ENCODE measurements at regions not wholly inside any gene's neighbourhood (a gene's known extent, or its start where the extent isn't known, plus 50 kb on each side); places are given as distances from the start of the nearest gene placed in this dataset.

- Mint-ChIP-seq H3K36me3 (ENCODE audit: unreplicated experiment) (no peaks in the 10 kb centered on the region), H3K27me3 (ENCODE audit: unreplicated experiment) (no peaks in the 10 kb centered on the region), H3K4me3 (ENCODE audit: unreplicated experiment) (no peak overlapping the region), H3K9me3 (ENCODE audit: unreplicated experiment) (peaks cover 1% of the 10 kb centered on the region), H3K4me1 (ENCODE audit: low read depth, unreplicated experiment) (peaks cover 2% of the 10 kb centered on the region), H3K27ac (ENCODE audit: unreplicated experiment) (no peak overlapping the region)
- no peak for DNase-seq
- no peak for TF ChIP-seq CTCF (IDR thresholded peaks at IDR 0.05; ENCODE audit: partially characterized antibody, unreplicated experiment)
These were observed 235.4 kb downstream of the EBLN2 start for GRCh38 chr3:73296859-73297258.

GRCh38 chr3:73298243-73299183, 237.1 kb downstream of the EBLN2 start:
- H3K9me3 Mint-ChIP-seq (ENCODE audit: unreplicated experiment): peaks cover 1% of the 10 kb centered on the region
- no peak for TF ChIP-seq CTCF (IDR thresholded peaks at IDR 0.05; ENCODE audit: partially characterized antibody, unreplicated experiment)

GRCh38 chr3:73299184-73299691, 237.8 kb downstream of the EBLN2 start:
- no peaks in the 10 kb centered on the region for H3K36me3 Mint-ChIP-seq (ENCODE audit: unreplicated experiment)
- peaks cover 1% of the 10 kb centered on the region for H3K9me3 Mint-ChIP-seq (ENCODE audit: unreplicated experiment)
- no peak overlapping the region for H3K4me3 Mint-ChIP-seq (ENCODE audit: unreplicated experiment)
- TF ChIP-seq CTCF (IDR thresholded peaks at IDR 0.05; ENCODE audit: partially characterized antibody, unreplicated experiment): no peak
- peaks cover 2% of the 10 kb centered on the region for H3K4me1 Mint-ChIP-seq (ENCODE audit: low read depth, unreplicated experiment)
- H3K27ac Mint-ChIP-seq (ENCODE audit: unreplicated experiment): no peak overlapping the region
- no peak for DNase-seq
- H3K27me3 Mint-ChIP-seq (ENCODE audit: unreplicated experiment): no peaks in the 10 kb centered on the region

More at GRCh38 chr3:73298243-73299183, 237.1 kb downstream of the EBLN2 start:
- H3K36me3 Mint-ChIP-seq (ENCODE audit: unreplicated experiment): no peaks in the 10 kb centered on the region
- H3K27me3 Mint-ChIP-seq (ENCODE audit: unreplicated experiment): no peaks in the 10 kb centered on the region
- no peak overlapping the region for H3K4me3 Mint-ChIP-seq (ENCODE audit: unreplicated experiment)
- H3K4me1 Mint-ChIP-seq (ENCODE audit: low read depth, unreplicated experiment): peaks cover 2% of the 10 kb centered on the region
- no peak overlapping the region for H3K27ac Mint-ChIP-seq (ENCODE audit: unreplicated experiment)
- DNase-seq: no peak

DNA sequence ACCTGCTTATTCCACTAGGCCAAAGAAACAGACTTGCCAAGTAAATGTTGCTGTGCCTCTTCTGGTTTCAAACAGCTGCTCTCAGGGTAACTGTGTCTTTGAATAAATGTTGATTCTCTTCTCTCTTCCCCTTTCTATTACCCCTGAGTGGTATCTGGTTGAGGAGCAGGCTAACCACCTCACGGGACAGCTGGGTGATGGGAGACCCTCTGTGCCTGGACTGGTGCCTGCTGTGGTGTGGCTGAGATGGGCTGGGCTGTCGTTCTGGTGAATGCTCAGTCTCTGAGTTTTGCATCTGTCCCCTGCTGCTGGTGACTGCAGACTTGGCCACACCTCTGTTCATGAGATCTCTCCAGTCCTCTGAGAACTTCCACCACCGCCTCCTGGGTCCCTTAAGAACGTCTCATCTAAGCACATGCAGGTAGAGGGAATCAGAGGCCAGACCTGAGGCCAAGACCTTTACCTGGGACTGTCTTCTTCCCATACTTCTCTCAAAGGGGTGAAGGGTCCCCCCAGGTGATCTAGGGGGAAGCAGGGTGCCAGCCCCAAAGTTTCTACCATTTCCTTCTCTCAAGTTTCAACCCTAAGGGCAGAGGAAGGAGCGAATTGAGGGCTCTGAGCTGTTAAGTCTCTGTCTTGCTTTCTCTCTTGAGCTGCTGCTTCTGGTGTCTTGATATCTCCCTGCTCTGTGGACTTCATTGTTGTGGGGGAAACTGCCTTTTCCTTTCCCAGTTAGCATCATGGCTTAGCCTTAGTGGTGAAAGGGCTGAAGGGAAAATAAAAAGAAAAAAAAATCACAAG, 252.9 kb downstream of the EBLN2 start:
- TF ChIP-seq CTCF (IDR thresholded peaks at IDR 0.05; ENCODE audit: partially characterized antibody, unreplicated experiment): no peak
- H3K27ac Mint-ChIP-seq (ENCODE audit: unreplicated experiment): no peak overlapping the region
- H3K4me3 Mint-ChIP-seq (ENCODE audit: unreplicated experiment): no peak overlapping the region
- no peaks in the 10 kb centered on the region for H3K27me3 Mint-ChIP-seq (ENCODE audit: unreplicated experiment)
- no peaks in the 10 kb centered on the region for H3K9me3 Mint-ChIP-seq (ENCODE audit: unreplicated experiment)
- peaks cover 12% of the 10 kb centered on the region for H3K4me1 Mint-ChIP-seq (ENCODE audit: low read depth, unreplicated experiment)
- H3K36me3 Mint-ChIP-seq (ENCODE audit: unreplicated experiment): no peaks in the 10 kb centered on the region
- DNase-seq: no peak
